ENCODE measurements at regions not wholly inside any gene's neighbourhood (a gene's known extent, or its start where the extent isn't known, plus 50 kb on each side); places are given as distances from the start of the nearest gene placed in this dataset.
A peak's percentile ranks its signal among the peaks of the same experiment; 100 is the strongest.
"Not testable (repeated sequence)": the region's sequence is repeated elsewhere in the genome, so short reads cannot be mapped to it uniquely, and the experiment has no call there.

DNA sequence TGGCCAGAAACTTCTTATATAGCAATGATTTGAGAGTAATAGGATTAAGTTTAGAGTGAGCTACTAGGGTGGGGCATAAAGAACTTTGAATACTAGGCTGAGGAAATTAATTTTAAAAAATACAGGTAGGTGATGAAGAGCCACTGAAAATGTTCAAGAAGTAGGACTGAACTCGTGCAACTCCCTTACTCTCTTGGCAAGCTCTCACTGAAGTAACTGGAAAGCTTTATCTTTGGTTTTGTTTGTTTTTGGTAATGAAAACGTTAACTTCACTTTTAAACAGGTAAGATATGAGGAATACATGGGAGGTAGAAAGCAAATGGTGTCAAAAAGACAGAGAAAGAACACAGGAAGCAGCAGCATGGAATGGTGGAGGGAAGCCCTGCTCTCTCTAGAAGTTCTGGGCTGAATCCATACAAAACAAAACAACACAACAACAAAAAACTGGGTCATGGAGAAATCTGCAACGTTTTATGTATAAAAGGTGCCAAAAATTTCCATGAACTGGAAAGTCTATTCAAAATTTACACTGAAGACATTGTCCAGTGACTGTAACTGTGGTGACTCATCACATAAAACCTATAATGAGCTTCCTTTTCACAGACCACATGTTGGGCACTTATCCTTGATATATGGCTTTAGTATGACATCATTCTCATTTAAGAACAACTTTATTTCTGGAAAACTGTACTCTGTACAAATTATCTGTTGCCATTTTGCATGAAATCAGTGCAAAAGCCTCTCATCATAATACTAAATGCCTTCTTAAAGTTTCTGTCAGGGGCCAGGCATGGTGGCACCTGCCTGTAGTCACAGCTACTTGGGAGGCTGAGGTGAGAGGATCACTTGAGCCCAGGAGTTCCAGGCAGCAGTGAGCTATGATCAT is 91.2 kb upstream of the CHD1 start:
- H4K20me1 ChIP-seq (ENCODE audit: insufficient read depth, low read length): no peaks in the 10 kb centered on the region
- H3K27ac ChIP-seq (ENCODE audit: low read depth, low read length): peak overlapping the region; percentile 35
- TF ChIP-seq, protein P1, sequence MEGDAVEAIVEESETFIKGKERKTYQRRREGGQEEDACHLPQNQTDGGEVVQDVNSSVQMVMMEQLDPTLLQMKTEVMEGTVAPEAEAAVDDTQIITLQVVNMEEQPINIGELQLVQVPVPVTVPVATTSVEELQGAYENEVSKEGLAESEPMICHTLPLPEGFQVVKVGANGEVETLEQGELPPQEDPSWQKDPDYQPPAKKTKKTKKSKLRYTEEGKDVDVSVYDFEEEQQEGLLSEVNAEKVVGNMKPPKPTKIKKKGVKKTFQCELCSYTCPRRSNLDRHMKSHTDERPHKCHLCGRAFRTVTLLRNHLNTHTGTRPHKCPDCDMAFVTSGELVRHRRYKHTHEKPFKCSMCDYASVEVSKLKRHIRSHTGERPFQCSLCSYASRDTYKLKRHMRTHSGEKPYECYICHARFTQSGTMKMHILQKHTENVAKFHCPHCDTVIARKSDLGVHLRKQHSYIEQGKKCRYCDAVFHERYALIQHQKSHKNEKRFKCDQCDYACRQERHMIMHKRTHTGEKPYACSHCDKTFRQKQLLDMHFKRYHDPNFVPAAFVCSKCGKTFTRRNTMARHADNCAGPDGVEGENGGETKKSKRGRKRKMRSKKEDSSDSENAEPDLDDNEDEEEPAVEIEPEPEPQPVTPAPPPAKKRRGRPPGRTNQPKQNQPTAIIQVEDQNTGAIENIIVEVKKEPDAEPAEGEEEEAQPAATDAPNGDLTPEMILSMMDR (IDR thresholded peaks at IDR 0.05; ENCODE audit: extremely low read depth, low read depth, low read length): no peak
- peak overlapping the region; percentile 67 for H3K4me2 ChIP-seq (ENCODE audit: insufficient read depth, low read length)
- no peak overlapping the region for H3K4me3 ChIP-seq (ENCODE audit: insufficient read depth, low read length)
- no peaks in the 10 kb centered on the region for H3K9me3 ChIP-seq (ENCODE audit: low read depth, low read length)
- peak; percentile 80 for DNase-seq (ENCODE audit: insufficient read length, low spot score, missing footprints)
- no peaks in the 10 kb centered on the region for H3K79me2 ChIP-seq (ENCODE audit: insufficient read depth, low read length)
- H3K4me1 ChIP-seq (ENCODE audit: insufficient read depth, low read length): peaks cover 17% of the 10 kb centered on the region
- H2AFZ ChIP-seq (ENCODE audit: low read length): no peak overlapping the region
- H3K27me3 ChIP-seq (ENCODE audit: insufficient read depth, low read length): no peaks in the 10 kb centered on the region
- H3K36me3 ChIP-seq (ENCODE audit: insufficient read depth, low read length): no peaks in the 10 kb centered on the region

DNA sequence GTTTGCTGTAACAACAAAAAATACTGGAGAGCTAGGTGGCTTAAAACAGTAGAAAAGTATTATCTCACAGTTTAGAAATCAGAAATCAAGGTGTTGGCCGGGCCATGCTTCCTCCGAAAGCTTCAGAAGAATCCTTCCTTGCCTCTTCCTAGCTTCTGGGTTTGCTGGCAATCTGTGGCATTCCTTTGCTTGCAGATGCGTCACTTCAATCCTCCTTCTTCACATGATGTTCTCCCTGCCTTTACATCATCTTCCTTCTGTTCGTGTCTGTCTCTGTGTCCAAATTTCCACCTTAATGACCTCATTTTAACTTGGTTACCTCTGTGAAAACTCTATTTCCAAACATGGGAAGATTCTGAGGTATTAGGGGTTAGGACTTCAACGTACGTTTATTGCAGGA is 90.4 kb upstream of the CHD1 start:
- Histone ChIP-seq H3K4me3 (ENCODE audit: insufficient read depth, low read length) (no peak overlapping the region), H3K79me2 (ENCODE audit: insufficient read depth, low read length) (no peaks in the 10 kb centered on the region), H3K9me3 (ENCODE audit: low read depth, low read length) (no peaks in the 10 kb centered on the region), H3K4me2 (ENCODE audit: insufficient read depth, low read length) (no peak overlapping the region), H3K4me1 (ENCODE audit: insufficient read depth, low read length) (peaks cover 17% of the 10 kb centered on the region), H4K20me1 (ENCODE audit: insufficient read depth, low read length) (no peaks in the 10 kb centered on the region), H2AFZ (ENCODE audit: low read length) (no peak overlapping the region), H3K27ac (ENCODE audit: low read depth, low read length) (no peak overlapping the region), H3K27me3 (ENCODE audit: insufficient read depth, low read length) (no peaks in the 10 kb centered on the region), H3K36me3 (ENCODE audit: insufficient read depth, low read length) (no peaks in the 10 kb centered on the region)
- DNase-seq (ENCODE audit: insufficient read length, low spot score, missing footprints): no peak
- TF ChIP-seq, protein P1 (IDR thresholded peaks at IDR 0.05; ENCODE audit: extremely low read depth, low read depth, low read length): no peak

DNA sequence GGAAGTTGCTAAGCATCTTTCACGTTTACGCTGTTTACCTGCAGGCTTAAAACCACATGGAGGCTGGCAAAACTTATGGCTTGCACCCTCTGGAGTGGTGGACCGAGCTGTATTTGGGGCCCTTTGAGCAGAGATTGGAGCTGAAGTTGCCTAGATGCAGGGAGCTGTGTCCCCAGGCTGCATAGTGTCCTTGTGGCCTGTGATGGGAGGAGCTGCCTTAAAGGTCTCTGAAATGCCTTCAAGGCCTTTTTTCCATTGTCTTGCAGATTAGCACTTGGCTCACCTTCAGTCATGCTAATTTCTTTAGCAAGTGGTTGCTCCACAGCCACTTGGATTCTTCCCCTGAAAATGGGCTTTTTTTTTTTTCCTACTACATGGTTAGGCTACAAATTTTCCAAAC is 81.5 kb upstream of the CHD1 start:
- no peak overlapping the region for H3K4me2 ChIP-seq (ENCODE audit: insufficient read depth, low read length)
- no peaks in the 10 kb centered on the region for H3K36me3 ChIP-seq (ENCODE audit: insufficient read depth, low read length)
- no peaks in the 10 kb centered on the region for H4K20me1 ChIP-seq (ENCODE audit: insufficient read depth, low read length)
- no peaks in the 10 kb centered on the region for H3K27me3 ChIP-seq (ENCODE audit: insufficient read depth, low read length)
- H3K27ac ChIP-seq (ENCODE audit: low read depth, low read length): no peak overlapping the region
- no peak overlapping the region for H2AFZ ChIP-seq (ENCODE audit: low read length)
- no peaks in the 10 kb centered on the region for H3K9me3 ChIP-seq (ENCODE audit: low read depth, low read length)
- no peaks in the 10 kb centered on the region for H3K79me2 ChIP-seq (ENCODE audit: insufficient read depth, low read length)
- no peak for DNase-seq (ENCODE audit: insufficient read length, low spot score, missing footprints)
- TF ChIP-seq, protein P1 (IDR thresholded peaks at IDR 0.05; ENCODE audit: extremely low read depth, low read depth, low read length): no peak
- H3K4me3 ChIP-seq (ENCODE audit: insufficient read depth, low read length): no peak overlapping the region
- no peaks in the 10 kb centered on the region for H3K4me1 ChIP-seq (ENCODE audit: insufficient read depth, low read length)

DNA sequence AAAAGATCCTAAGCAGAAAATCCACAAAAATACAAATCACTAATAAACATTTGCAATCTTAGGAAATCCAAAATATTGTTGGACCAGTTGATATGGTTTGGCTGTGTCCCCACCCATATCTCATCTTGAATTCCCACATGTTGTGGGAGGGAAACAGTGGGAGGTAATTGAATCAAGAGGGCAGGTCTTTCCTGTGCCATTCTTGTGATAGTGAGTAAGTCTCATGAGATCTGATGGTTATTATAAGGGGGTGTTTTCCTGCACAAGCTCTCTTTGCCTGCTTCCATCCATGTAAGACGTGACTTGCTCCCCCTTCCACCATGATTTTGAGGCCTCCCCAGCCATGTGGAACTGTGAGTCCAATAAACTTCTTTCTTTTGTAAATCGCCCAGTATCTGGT is 79.2 kb upstream of the CHD1 start:
- H3K27me3 ChIP-seq (ENCODE audit: insufficient read depth, low read length); H4K20me1 ChIP-seq (ENCODE audit: insufficient read depth, low read length); H2AFZ ChIP-seq (ENCODE audit: low read length); H3K9me3 ChIP-seq (ENCODE audit: low read depth, low read length); H3K4me1 ChIP-seq (ENCODE audit: insufficient read depth, low read length); H3K4me2 ChIP-seq (ENCODE audit: insufficient read depth, low read length); H3K27ac ChIP-seq (ENCODE audit: low read depth, low read length); H3K79me2 ChIP-seq (ENCODE audit: insufficient read depth, low read length); H3K4me3 ChIP-seq (ENCODE audit: insufficient read depth, low read length); DNase-seq (ENCODE audit: insufficient read length, low spot score, missing footprints); H3K36me3 ChIP-seq (ENCODE audit: insufficient read depth, low read length): not testable (repeated sequence)
